A549 (cell line): ENCODE measurements at regions not wholly inside any gene's neighbourhood (a gene's known extent, or its start where the extent isn't known, plus 50 kb on each side); places are given as distances from the start of the nearest gene placed in this dataset.

Source experiments
- CTCF ChIP-seq: fragments of >200 bp; sonication (Bioruptor Twin); formaldehyde crosslinking; IDR thresholded peaks from 3 replicates; pipeline ENCODE4 v1.5.1; 2016
- JUN ChIP-seq, 2 experiments: fragments of >200 bp; sonication (Bioruptor Twin); formaldehyde crosslinking; IDR thresholded peaks; 2 replicates in 1 of 2; 3 replicates in 1 of 2; pipeline ENCODE4 v1.6.1; 2016 to 2017
- MYC ChIP-seq: IDR thresholded peaks from 2 replicates; pipeline ENCODE4 v1.6.1; 2012; ENCODE audit warnings: mild to moderate bottlenecking, inconsistent platforms, low read length, improper control_type of control experiment, borderline replicate concordance
- POLR2A ChIP-seq: IDR thresholded peaks from 2 replicates; pipeline ENCODE4 v1.6.1; 2012; ENCODE audit warnings: mild to moderate bottlenecking, low read length
- POLR2AphosphoS2 ChIP-seq: conservative IDR thresholded peaks from 2 replicates; pipeline ENCODE4 v1.6.1; 2012; ENCODE audit warnings: low read length, improper control_type of control experiment, inconsistent platforms
- RAD21 ChIP-seq, 2 experiments: fragments of >200 bp in 1 of 2; sonication (Bioruptor Twin) in 1 of 2; formaldehyde crosslinking in 1 of 2; IDR thresholded peaks in 1 of 2; conservative IDR thresholded peaks in 1 of 2; 2 replicates in 1 of 2; 3 replicates in 1 of 2; pipeline ENCODE4 v1.6.1; 2012 to 2018; ENCODE audit warnings: inconsistent platforms in 1 of 2
- RCOR1 ChIP-seq: fragments of 150-350 bp; IDR thresholded peaks from 2 replicates; pipeline ENCODE4 v1.6.1; 2014; ENCODE audit warnings: antibody characterized with exemption, low read length, low read depth
- TF ChIP-seq, protein P1 (sequence below): fragments of >200 bp; sonication (Bioruptor Twin); formaldehyde crosslinking; IDR thresholded peaks from 3 replicates; pipeline ENCODE4 v1.6.1; 2016

DNA sequence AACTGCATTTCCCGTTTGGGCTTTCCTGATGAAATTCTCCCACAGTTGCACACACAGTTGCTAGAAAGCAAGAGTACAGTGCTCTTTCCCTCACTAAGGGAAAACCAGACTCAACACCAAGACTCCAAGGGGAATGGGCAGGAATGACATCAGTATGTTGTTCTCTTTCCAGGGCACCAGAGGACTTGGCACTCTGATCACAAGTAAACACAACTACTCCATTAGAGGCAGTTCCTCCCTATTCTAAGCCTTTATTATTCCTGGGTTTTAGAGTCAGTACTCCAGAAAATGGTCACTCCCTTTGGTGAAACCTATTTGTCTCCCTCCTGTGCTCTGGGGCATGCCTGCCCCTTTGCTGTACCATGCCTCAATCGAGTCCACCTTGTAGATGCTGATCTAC is 52.3 kb upstream of the VGLL4 start:
- TF ChIP-seq CTCF (no peak), POLR2A (no peak), MYC (no peak), JUN (IDR thresholded peaks at IDR 0.05) (no peak), RCOR1 (no peak), RAD21 (conservative IDR thresholded peaks at IDR 0.05 in 1 of 2, IDR thresholded peaks at IDR 0.05 in 1 of 2) (no peak), POLR2AphosphoS2 (no peak)
- TF ChIP-seq, protein P1, sequence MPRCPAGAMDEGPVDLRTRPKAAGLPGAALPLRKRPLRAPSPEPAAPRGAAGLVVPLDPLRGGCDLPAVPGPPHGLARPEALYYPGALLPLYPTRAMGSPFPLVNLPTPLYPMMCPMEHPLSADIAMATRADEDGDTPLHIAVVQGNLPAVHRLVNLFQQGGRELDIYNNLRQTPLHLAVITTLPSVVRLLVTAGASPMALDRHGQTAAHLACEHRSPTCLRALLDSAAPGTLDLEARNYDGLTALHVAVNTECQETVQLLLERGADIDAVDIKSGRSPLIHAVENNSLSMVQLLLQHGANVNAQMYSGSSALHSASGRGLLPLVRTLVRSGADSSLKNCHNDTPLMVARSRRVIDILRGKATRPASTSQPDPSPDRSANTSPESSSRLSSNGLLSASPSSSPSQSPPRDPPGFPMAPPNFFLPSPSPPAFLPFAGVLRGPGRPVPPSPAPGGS = no peak
